GM23248 (cell line): ENCODE measurements at regions not wholly inside any gene's neighbourhood (a gene's known extent, or its start where the extent isn't known, plus 50 kb on each side); places are given as distances from the start of the nearest gene placed in this dataset.

ENCODE experiments used
- EZH2 ChIP-seq: fragments of 200-600 bp; sonication (generic); IDR thresholded peaks from 2 replicates; pipeline ENCODE4 v1.6.1; 2018; ENCODE audit warnings: antibody characterized with exemption, mild to moderate bottlenecking; ENCODE audit not compliant: insufficient read depth, poor library complexity, severe bottlenecking
- EZH2phosphoT487 ChIP-seq: fragments of 200-600 bp; sonication (generic); IDR thresholded peaks from 2 replicates; pipeline ENCODE4 v1.6.1; 2018; ENCODE audit warnings: antibody characterized with exemption, moderate library complexity, mild to moderate bottlenecking, low read depth; ENCODE audit not compliant: insufficient read depth

GRCh38 chr1:14421977-14422609 lies 176.4 kb upstream of the KAZN start:
- TF ChIP-seq EZH2, result no peak
- TF ChIP-seq EZH2phosphoT487, result no peak
